ENCODE measurements at regions not wholly inside any gene's neighbourhood (a gene's known extent, or its start where the extent isn't known, plus 50 kb on each side); places are given as distances from the start of the nearest gene placed in this dataset.
"Not testable (repeated sequence)": the region's sequence is repeated elsewhere in the genome, so short reads cannot be mapped to it uniquely, and the experiment has no call there.

- no peak for TF ChIP-seq CTCF (conservative IDR thresholded peaks at IDR 0.05; ENCODE audit: low read depth, low read length)
- no peak overlapping the region for H3K4me3 ChIP-seq (ENCODE audit: low read length)
- DNase-seq (ENCODE audit: low read depth): no peak
These were observed 170.2 kb upstream of the RPS23 start for GRCh38 chr5:82448374-82448773.

GRCh38 chr5:82447913-82448312 is 169.8 kb upstream of the RPS23 start:
- DNase-seq (ENCODE audit: low read depth): no peak
- H3K4me3 ChIP-seq (ENCODE audit: low read length): no peak overlapping the region
- no peak for TF ChIP-seq CTCF (conservative IDR thresholded peaks at IDR 0.05; ENCODE audit: low read depth, low read length)

GRCh38 chr5:82446809-82447208 is 168.7 kb upstream of the RPS23 start:
- no peak for TF ChIP-seq CTCF (conservative IDR thresholded peaks at IDR 0.05; ENCODE audit: low read depth, low read length)
- DNase-seq (ENCODE audit: low read depth): no peak
- H3K4me3 ChIP-seq (ENCODE audit: low read length): no peak overlapping the region

- DNase-seq (ENCODE audit: low read depth): no peak
- no peak overlapping the region for H3K4me3 ChIP-seq (ENCODE audit: low read length)
- no peak for TF ChIP-seq CTCF (conservative IDR thresholded peaks at IDR 0.05; ENCODE audit: low read depth, low read length)
These were observed 167.7 kb upstream of the RPS23 start for GRCh38 chr5:82445726-82446335.

GRCh38 chr5:82439750-82440445 is 161.7 kb upstream of the RPS23 start:
- no peak for DNase-seq (ENCODE audit: low read depth)
- H3K4me3 ChIP-seq (ENCODE audit: low read length): no peak overlapping the region
- TF ChIP-seq CTCF (conservative IDR thresholded peaks at IDR 0.05; ENCODE audit: low read depth, low read length): no peak

- DNase-seq (ENCODE audit: low read depth): not testable (repeated sequence)
These were observed 159.4 kb upstream of the RPS23 start for GRCh38 chr5:82437565-82437964.

GRCh38 chr5:82436291-82436690 is 158.1 kb upstream of the RPS23 start:
- no peak overlapping the region for H3K4me3 ChIP-seq (ENCODE audit: low read length)
- DNase-seq (ENCODE audit: low read depth): no peak
- no peak for TF ChIP-seq CTCF (conservative IDR thresholded peaks at IDR 0.05; ENCODE audit: low read depth, low read length)

More at GRCh38 chr5:82437565-82437964, 159.4 kb upstream of the RPS23 start:
- not testable (repeated sequence) for H3K4me3 ChIP-seq (ENCODE audit: low read length)

GRCh38 chr5:82434696-82435660 is 156.8 kb upstream of the RPS23 start:
- DNase-seq (ENCODE audit: low read depth); H3K4me3 ChIP-seq (ENCODE audit: low read length): not testable (repeated sequence)

All from retinal pigment epithelial cell (primary cell).